GM18861 (cell line): ENCODE measurements at regions not wholly inside any gene's neighbourhood (a gene's known extent, or its start where the extent isn't known, plus 50 kb on each side); places are given as distances from the start of the nearest gene placed in this dataset.

Experiments
- ATAC-seq: cut with Tn5 transposase; IDR thresholded peaks from one replicate; pipeline ENCODE4 v1.9.1; 2021; ENCODE audit not compliant: unreplicated experiment

- no peak for ATAC-seq
These were observed 59.2 kb upstream of the ANTXRL start for GRCh38 chr10:46227571-46227935.

GRCh38 chr10:46227936-46228562 lies 58.7 kb upstream of the ANTXRL start:
- no peak for ATAC-seq

- no peak for ATAC-seq
These were observed 58.2 kb upstream of the ANTXRL start for GRCh38 chr10:46228563-46229071.

- no peak for ATAC-seq
These were observed 57.6 kb upstream of the ANTXRL start for GRCh38 chr10:46229144-46229563.

GRCh38 chr10:46230615-46231014 lies 56.2 kb upstream of the ANTXRL start:
- no peak for ATAC-seq

GRCh38 chr10:46231087-46231486 lies 55.7 kb upstream of the ANTXRL start:
- ATAC-seq, result no peak

- ATAC-seq, result no peak
These were observed 54.7 kb upstream of the ANTXRL start for GRCh38 chr10:46232084-46232483.

GRCh38 chr10:46232666-46233065 lies 54.1 kb upstream of the ANTXRL start:
- ATAC-seq, result no peak

GRCh38 chr10:46233181-46233580 lies 53.6 kb upstream of the ANTXRL start:
- no peak for ATAC-seq

- ATAC-seq, result no peak
These were observed 52.8 kb upstream of the ANTXRL start for GRCh38 chr10:46234026-46234425.

- no peak for ATAC-seq
These were observed 52.3 kb upstream of the ANTXRL start for GRCh38 chr10:46234431-46235060.

GRCh38 chr10:46235705-46236545 lies 50.9 kb upstream of the ANTXRL start:
- ATAC-seq, result no peak

- no peak for ATAC-seq
These were observed 50.3 kb upstream of the ANTXRL start for GRCh38 chr10:46236546-46236887.

GRCh38 chr10:46236941-46237681 lies 49.7 kb upstream of the ANTXRL start:
- no peak for ATAC-seq
